Stimulated activated memory B cell treated with anti-CD40 and anti-IgM and Interleukin-4, amounts not matched to agents 10 μg/mL and 1 μg/mL and 100 μg/mL, for 72 hours (primary cell): ENCODE measurements at regions not wholly inside any gene's neighbourhood (a gene's known extent, or its start where the extent isn't known, plus 50 kb on each side); places are given as distances from the start of the nearest gene placed in this dataset.

Experiments used
- ATAC-seq: fragments of 150-1000 bp; cut with Tn5 transposase; 2 replicates; pipeline ENCODE4 v1.10.0; 2021
- H3K27ac Mint-ChIP-seq: one replicate; pipeline ENCODE4 v1.8.0; 2022; ENCODE audit warnings: mild to moderate bottlenecking, mixed read lengths
- H3K27me3 Mint-ChIP-seq: one replicate; pipeline ENCODE4 v1.8.0; 2022; ENCODE audit warnings: mixed read lengths
- H3K36me3 Mint-ChIP-seq: one replicate; pipeline ENCODE4 v1.8.0; 2022; ENCODE audit warnings: mixed read lengths
- H3K4me1 Mint-ChIP-seq: one replicate; pipeline ENCODE4 v1.8.0; 2022; ENCODE audit warnings: mixed read lengths
- H3K4me3 Mint-ChIP-seq: one replicate; pipeline ENCODE4 v1.8.0; 2022; ENCODE audit warnings: mild to moderate bottlenecking, moderate library complexity, mixed read lengths
- H3K9me3 Mint-ChIP-seq: one replicate; pipeline ENCODE4 v1.8.0; 2022; ENCODE audit warnings: mixed read lengths

DNA sequence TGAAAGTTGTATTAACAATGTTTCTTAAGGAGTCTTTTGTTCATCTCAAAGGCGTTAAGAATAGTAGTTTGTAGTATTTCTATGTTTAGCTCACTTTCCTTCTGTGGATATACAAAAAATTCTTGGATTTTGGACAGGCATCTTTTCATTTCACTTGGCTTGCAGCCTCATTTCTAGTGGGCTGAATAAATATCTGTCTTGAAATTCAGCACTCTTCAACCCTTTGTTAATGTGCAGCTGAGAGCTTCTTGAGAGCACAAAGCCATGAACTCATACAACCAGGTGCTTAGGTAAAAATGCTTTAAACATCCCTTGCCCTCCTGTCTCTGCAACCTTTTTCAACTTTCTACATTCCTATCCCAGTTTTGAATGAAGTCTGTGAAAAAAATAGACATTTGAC is 1003.2 kb downstream of the C4orf33 start:
- Mint-ChIP-seq H3K4me3 (no peak overlapping the region), H3K27me3 (no peaks in the 10 kb centered on the region), H3K4me1 (no peaks in the 10 kb centered on the region), H3K9me3 (no peaks in the 10 kb centered on the region), H3K36me3 (no peaks in the 10 kb centered on the region), H3K27ac (no peak overlapping the region)
- no peak for ATAC-seq

GRCh38 chr4:130110189-130110588 is 1014.2 kb downstream of the C4orf33 start:
- H3K4me3 Mint-ChIP-seq: no peak overlapping the region
- ATAC-seq: no peak
- no peaks in the 10 kb centered on the region for H3K27me3 Mint-ChIP-seq
- H3K36me3 Mint-ChIP-seq: no peaks in the 10 kb centered on the region
- no peak overlapping the region for H3K27ac Mint-ChIP-seq
- H3K4me1 Mint-ChIP-seq: no peaks in the 10 kb centered on the region
- peaks cover 6% of the 10 kb centered on the region for H3K9me3 Mint-ChIP-seq

DNA sequence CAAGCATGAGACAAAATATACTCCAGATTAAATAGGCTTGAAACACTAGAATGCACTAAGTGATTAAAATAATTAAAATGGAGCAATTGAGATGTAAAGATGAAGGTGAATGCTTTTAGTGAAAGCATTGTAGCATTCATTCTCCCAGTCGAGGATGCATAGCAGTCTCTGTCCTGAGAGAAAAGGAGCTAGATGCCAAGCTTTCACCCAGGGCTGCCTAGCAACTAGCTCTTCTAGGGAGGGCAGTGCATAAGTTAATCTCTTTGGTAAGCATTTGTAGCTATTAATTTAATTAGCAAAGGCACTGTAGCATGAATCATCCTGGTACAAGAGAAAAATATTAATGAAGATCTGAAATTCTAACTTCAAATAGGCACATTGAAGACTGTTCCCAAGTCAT is 1014.8 kb downstream of the C4orf33 start:
- H3K27ac Mint-ChIP-seq: no peak overlapping the region
- no peak overlapping the region for H3K4me3 Mint-ChIP-seq
- no peaks in the 10 kb centered on the region for H3K4me1 Mint-ChIP-seq
- no peaks in the 10 kb centered on the region for H3K36me3 Mint-ChIP-seq
- peaks cover 6% of the 10 kb centered on the region for H3K9me3 Mint-ChIP-seq
- ATAC-seq: no peak
- H3K27me3 Mint-ChIP-seq: no peaks in the 10 kb centered on the region

- H3K36me3 Mint-ChIP-seq: no peaks in the 10 kb centered on the region
- H3K27ac Mint-ChIP-seq: no peak overlapping the region
- H3K9me3 Mint-ChIP-seq: peaks cover 4% of the 10 kb centered on the region
- no peaks in the 10 kb centered on the region for H3K27me3 Mint-ChIP-seq
- H3K4me3 Mint-ChIP-seq: no peak overlapping the region
- ATAC-seq: no peak
- no peaks in the 10 kb centered on the region for H3K4me1 Mint-ChIP-seq
Observed at GRCh38 chr4:130124066-130124465, 1028.1 kb downstream of the C4orf33 start.

DNA sequence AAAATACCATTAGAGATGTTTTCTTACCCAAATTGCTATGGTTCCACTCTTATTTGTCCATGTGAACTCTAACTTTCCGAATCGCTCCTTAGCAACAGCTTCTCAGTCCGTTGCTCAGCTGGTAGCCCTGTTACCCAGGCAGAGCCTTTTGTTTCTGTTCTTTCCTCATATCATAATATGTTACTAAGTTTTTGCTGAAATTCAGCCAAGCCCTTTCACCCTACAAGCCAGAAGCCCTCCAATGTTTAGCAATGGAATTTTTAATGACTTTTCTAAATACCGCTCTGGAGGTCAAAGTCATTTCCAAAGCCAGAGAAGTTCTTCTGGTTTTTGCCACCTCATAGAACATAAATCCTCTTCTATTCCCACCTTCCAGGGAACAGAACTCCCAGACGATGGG is 1029.5 kb downstream of the C4orf33 start:
- no peak overlapping the region for H3K27ac Mint-ChIP-seq

DNA sequence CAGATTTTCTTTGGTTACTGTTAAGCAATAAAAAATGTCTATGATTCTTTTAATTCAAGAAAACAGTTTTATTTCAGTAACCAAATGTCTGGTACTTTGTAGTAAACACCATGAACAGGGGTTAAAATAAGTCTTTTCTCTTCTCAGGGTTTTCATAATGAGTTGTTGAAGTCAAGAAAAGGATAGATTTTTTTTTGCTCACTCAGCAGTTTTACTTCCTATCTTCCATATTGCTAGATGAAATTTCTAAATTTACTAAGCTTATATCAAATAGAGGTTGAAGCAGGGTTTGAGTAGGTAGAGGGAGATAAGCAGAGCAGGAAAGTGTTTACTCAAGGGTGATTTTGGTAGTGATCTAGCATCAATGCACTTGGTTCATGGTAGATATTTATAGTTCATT is 1031.3 kb downstream of the C4orf33 start:
- H3K27me3 Mint-ChIP-seq: no peaks in the 10 kb centered on the region
- H3K4me3 Mint-ChIP-seq: no peak overlapping the region
- H3K4me1 Mint-ChIP-seq: no peaks in the 10 kb centered on the region
- H3K27ac Mint-ChIP-seq: no peak overlapping the region
- H3K36me3 Mint-ChIP-seq: no peaks in the 10 kb centered on the region
- ATAC-seq: no peak
- no peaks in the 10 kb centered on the region for H3K9me3 Mint-ChIP-seq

More for the DNA sequence above, 1029.5 kb downstream of the C4orf33 start:
- no peak for ATAC-seq
- Mint-ChIP-seq H3K36me3 (no peaks in the 10 kb centered on the region), H3K4me3 (no peak overlapping the region), H3K4me1 (no peaks in the 10 kb centered on the region), H3K9me3 (no peaks in the 10 kb centered on the region), H3K27me3 (no peaks in the 10 kb centered on the region)

DNA sequence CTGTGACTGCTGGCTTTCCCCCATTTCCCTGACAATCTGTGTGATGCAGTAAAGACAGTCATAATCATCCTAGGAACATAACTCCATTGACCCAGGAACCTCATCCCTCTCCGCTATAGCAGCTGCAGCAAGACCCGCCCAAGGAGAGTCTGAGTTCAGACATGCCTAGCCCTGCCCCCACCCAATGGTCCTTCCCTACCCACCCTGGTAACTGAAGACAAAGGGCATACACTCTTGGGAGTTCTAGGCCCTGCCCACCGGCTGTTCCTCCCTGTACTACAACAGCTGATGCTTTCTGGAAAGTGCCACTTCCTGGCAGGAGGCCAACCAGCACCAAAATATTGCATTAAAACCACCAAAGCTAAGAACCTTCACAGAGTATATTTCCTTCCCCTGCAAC is 1035.6 kb downstream of the C4orf33 start:
- Mint-ChIP-seq H3K4me3 (no peak overlapping the region), H3K9me3 (peaks cover 7% of the 10 kb centered on the region), H3K4me1 (no peaks in the 10 kb centered on the region), H3K36me3 (no peaks in the 10 kb centered on the region), H3K27me3 (no peaks in the 10 kb centered on the region), H3K27ac (no peak overlapping the region)
- no peak for ATAC-seq

GRCh38 chr4:130141651-130142050 is 1045.7 kb downstream of the C4orf33 start:
- Mint-ChIP-seq H3K4me1 (no peaks in the 10 kb centered on the region), H3K36me3 (no peaks in the 10 kb centered on the region), H3K9me3 (peaks cover 2% of the 10 kb centered on the region), H3K27ac (no peak overlapping the region), H3K27me3 (no peaks in the 10 kb centered on the region), H3K4me3 (no peak overlapping the region)
- no peak for ATAC-seq

DNA sequence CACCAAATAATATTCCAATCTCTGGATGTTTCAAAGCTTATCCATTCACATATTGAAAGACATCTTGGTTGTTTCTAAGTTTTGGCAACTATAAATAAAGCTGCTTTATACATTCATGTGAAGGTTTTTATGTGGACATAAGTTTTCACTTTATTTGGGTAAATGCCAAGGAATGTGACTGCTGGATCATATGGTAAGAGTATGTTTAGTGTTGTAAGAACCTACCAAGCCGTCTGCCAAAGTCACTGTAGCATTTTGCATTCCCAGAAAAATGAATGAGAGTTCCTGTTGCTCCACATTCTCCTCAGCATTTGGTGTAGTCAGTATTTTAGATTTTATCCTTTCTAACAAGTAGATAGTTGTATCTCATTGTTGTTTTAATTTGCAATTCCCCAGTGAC is 1047.7 kb downstream of the C4orf33 start:
- Mint-ChIP-seq H3K4me1 (no peaks in the 10 kb centered on the region), H3K4me3 (no peak overlapping the region), H3K36me3 (no peaks in the 10 kb centered on the region), H3K27ac (no peak overlapping the region), H3K27me3 (no peaks in the 10 kb centered on the region), H3K9me3 (peaks cover 2% of the 10 kb centered on the region)
- ATAC-seq: no peak

DNA sequence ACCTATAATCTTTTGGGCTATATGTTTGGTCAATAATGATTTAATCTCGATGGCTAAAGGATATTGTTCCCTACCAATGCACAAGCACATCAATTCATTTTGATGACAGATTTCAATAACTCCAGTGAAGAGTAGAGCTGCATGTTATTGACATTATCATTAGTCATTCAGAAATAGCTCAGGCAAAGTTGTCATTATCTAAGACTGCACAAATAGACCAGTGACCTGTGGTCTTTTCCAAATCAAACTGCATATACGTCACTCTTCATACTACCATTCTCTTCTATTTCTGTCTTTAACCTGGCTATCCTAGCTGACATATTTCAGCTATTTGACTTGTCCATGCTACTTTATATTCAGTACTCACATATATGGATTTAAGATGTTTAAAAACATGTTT is 1050.8 kb downstream of the C4orf33 start:
- no peaks in the 10 kb centered on the region for H3K36me3 Mint-ChIP-seq
- no peaks in the 10 kb centered on the region for H3K27me3 Mint-ChIP-seq
- no peak overlapping the region for H3K27ac Mint-ChIP-seq
- no peak for ATAC-seq
- H3K4me3 Mint-ChIP-seq: no peak overlapping the region
- H3K9me3 Mint-ChIP-seq: peaks cover 2% of the 10 kb centered on the region
- H3K4me1 Mint-ChIP-seq: no peaks in the 10 kb centered on the region

GRCh38 chr4:130147641-130148040 is 1051.7 kb downstream of the C4orf33 start:
- no peaks in the 10 kb centered on the region for H3K27me3 Mint-ChIP-seq
- H3K9me3 Mint-ChIP-seq: peaks cover 2% of the 10 kb centered on the region
- no peaks in the 10 kb centered on the region for H3K36me3 Mint-ChIP-seq
- H3K4me1 Mint-ChIP-seq: no peaks in the 10 kb centered on the region
- ATAC-seq: no peak
- H3K4me3 Mint-ChIP-seq: no peak overlapping the region
- no peak overlapping the region for H3K27ac Mint-ChIP-seq

DNA sequence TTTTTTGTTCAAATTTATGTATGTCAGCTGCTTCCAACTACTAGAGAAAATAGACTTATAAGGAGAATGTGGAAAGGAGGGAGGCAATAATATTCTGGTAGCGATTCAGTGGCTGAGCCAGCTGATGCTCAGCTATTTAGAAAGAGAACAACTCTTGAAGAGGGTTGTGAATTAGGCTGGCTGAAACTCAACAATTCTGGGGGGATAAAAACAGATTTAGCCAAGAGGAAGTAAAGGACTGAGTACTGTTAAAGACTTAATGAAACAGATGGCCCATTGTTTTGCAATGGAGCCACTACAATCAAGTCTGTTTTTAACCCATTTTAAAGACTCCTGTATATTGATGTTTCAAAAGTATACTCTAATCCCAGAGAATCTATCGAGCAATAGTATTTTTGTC is 1058.9 kb downstream of the C4orf33 start:
- Mint-ChIP-seq H3K4me1 (no peaks in the 10 kb centered on the region), H3K36me3 (no peaks in the 10 kb centered on the region), H3K4me3 (no peak overlapping the region), H3K27me3 (no peaks in the 10 kb centered on the region), H3K27ac (no peak overlapping the region), H3K9me3 (peaks cover 3% of the 10 kb centered on the region)
- ATAC-seq: no peak

GRCh38 chr4:130163701-130164100 is 1067.7 kb downstream of the C4orf33 start:
- no peak for ATAC-seq
- H3K27me3 Mint-ChIP-seq: no peaks in the 10 kb centered on the region
- H3K36me3 Mint-ChIP-seq: no peaks in the 10 kb centered on the region
- peaks cover 3% of the 10 kb centered on the region for H3K9me3 Mint-ChIP-seq
- H3K4me3 Mint-ChIP-seq: no peak overlapping the region
- H3K27ac Mint-ChIP-seq: no peak overlapping the region
- H3K4me1 Mint-ChIP-seq: no peaks in the 10 kb centered on the region

GRCh38 chr4:130165381-130165780 is 1069.4 kb downstream of the C4orf33 start:
- H3K27ac Mint-ChIP-seq: no peak overlapping the region

GRCh38 chr4:130172156-130172555 is 1076.2 kb downstream of the C4orf33 start:
- Mint-ChIP-seq H3K27me3 (no peaks in the 10 kb centered on the region), H3K36me3 (no peaks in the 10 kb centered on the region), H3K9me3 (no peaks in the 10 kb centered on the region), H3K4me1 (no peaks in the 10 kb centered on the region), H3K27ac (no peak overlapping the region), H3K4me3 (no peak overlapping the region)
- no peak for ATAC-seq

More at GRCh38 chr4:130165381-130165780, 1069.4 kb downstream of the C4orf33 start:
- Mint-ChIP-seq H3K4me1 (no peaks in the 10 kb centered on the region), H3K4me3 (no peak overlapping the region), H3K36me3 (no peaks in the 10 kb centered on the region), H3K27me3 (no peaks in the 10 kb centered on the region), H3K9me3 (peaks cover 3% of the 10 kb centered on the region)
- no peak for ATAC-seq

- Mint-ChIP-seq H3K36me3 (no peaks in the 10 kb centered on the region), H3K4me1 (no peaks in the 10 kb centered on the region), H3K4me3 (no peak overlapping the region), H3K27ac (no peak overlapping the region), H3K9me3 (no peaks in the 10 kb centered on the region), H3K27me3 (no peaks in the 10 kb centered on the region)
- no peak for ATAC-seq
Observed at GRCh38 chr4:130178106-130178505, 1082.2 kb downstream of the C4orf33 start.

- H3K27ac Mint-ChIP-seq: no peak overlapping the region
- no peaks in the 10 kb centered on the region for H3K4me1 Mint-ChIP-seq
- no peak overlapping the region for H3K4me3 Mint-ChIP-seq
- no peaks in the 10 kb centered on the region for H3K9me3 Mint-ChIP-seq
- ATAC-seq: no peak
- no peaks in the 10 kb centered on the region for H3K27me3 Mint-ChIP-seq
- no peaks in the 10 kb centered on the region for H3K36me3 Mint-ChIP-seq
Observed at GRCh38 chr4:130183096-130183495, 1087.1 kb downstream of the C4orf33 start.
